Thyroid gland (tissue), 4 donors: ENCODE measurements at regions not wholly inside any gene's neighbourhood (a gene's known extent, or its start where the extent isn't known, plus 50 kb on each side); places are given as distances from the start of the nearest gene placed in this dataset.

ENCODE experiments used
- DNase-seq, 2 donors: peaks; one replicate each; pipeline ENCODE4 v3.0.0-alpha.2; 2019
- H3K27ac ChIP-seq, 3 donors: fragments of 200-600 bp; sonication (generic); 1 replicate in 2 of 3; 2 replicates in 1 of 3; pipeline ENCODE4 v1.5.1; 2016 to 2019; ENCODE audit warnings: mild to moderate bottlenecking in 1 of 3, moderate library complexity in 1 of 3
- H3K27me3 ChIP-seq: fragments of 200-600 bp; sonication (generic); one replicate; pipeline ENCODE4 v1.5.1; 2019
- H3K36me3 ChIP-seq, 2 donors: fragments of 200-600 bp; sonication (generic); one replicate each; pipeline ENCODE4 v1.5.1; 2016 to 2019
- H3K4me1 ChIP-seq, 2 donors: fragments of 200-600 bp; sonication (generic); one replicate each; pipeline ENCODE4 v1.5.1; 2017 to 2019
- H3K4me3 ChIP-seq, 3 donors: fragments of 200-600 bp; sonication (generic); replicated peaks in 1 of 3; 1 replicate in 2 of 3; 2 replicates in 1 of 3; pipeline ENCODE4 v1.5.1; 2016; ENCODE audit warnings: mild to moderate bottlenecking in 1 of 3
- H3K9me3 ChIP-seq: fragments of 200-600 bp; sonication (generic); one replicate; pipeline ENCODE4 v1.5.1; 2017
- CTCF ChIP-seq, 6 experiments: fragments of 200-600 bp in 3 of 6; fragments of 450-650 bp in 3 of 6; sonication (generic) in 3 of 6; IDR thresholded peaks; one replicate each; pipeline ENCODE4 v1.5.1; 2016 to 2019; ENCODE audit warnings: antibody characterized with exemption in 6 of 6, mild to moderate bottlenecking in 2 of 6, inconsistent platforms in 1 of 6, moderate library complexity in 1 of 6
- POLR2A ChIP-seq, 2 donors: fragments of 450-650 bp; IDR thresholded peaks; one replicate each; pipeline ENCODE4 v1.6.1; 2017; ENCODE audit warnings: antibody characterized with exemption in 2 of 2, mild to moderate bottlenecking in 2 of 2, moderate library complexity in 1 of 2
- WGBS, 2 donors: methylation state at CpG; one replicate each; pipeline ENCODE4 v1.1.5; 2017; 5-methylcytosine and 5-hydroxymethylcytosine counted together
- intact Hi-C: fragments of 100-400 bp; cut with DNase I; formaldehyde crosslinking; loops from one replicate; pipeline ENCODE4 v1.15.1; 2023

DNA sequence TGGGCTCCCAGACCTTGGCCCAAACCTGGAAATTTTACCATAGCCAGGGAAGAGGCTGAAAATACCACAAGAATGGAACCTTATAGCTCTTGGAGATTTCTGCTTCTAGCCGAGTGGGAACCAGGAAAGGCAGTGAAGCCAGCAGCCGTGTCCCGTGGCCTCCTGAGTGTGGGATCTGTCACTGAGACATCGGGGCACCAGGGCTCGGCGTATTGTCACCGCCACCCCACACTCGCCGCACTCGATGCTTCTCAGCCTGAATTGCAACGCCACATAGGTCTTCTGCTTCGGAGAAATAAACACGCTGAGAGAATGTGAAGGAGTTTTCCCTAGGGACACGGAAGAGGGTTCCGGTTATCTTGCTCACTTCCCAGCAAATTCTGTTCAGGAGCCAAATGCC, 61.5 kb downstream of the DLL1 start:
- intact Hi-C loops = no loop called here
- no peak for DNase-seq
- no peaks in the 10 kb centered on the region for H3K4me1 ChIP-seq
- no peak for TF ChIP-seq CTCF (IDR thresholded peaks at IDR 0.05)
- TF ChIP-seq POLR2A (IDR thresholded peaks at IDR 0.05) = no peak
- H3K9me3 ChIP-seq = no peaks in the 10 kb centered on the region
- H3K4me3 ChIP-seq = no peak overlapping the region
- H3K27ac ChIP-seq = no peak overlapping the region
- H3K36me3 ChIP-seq = no peaks in the 10 kb centered on the region
- 89 to 92% methylated on average over 15 of the region's 15 CpGs for WGBS, 2 donors
- no peaks in the 10 kb centered on the region for H3K27me3 ChIP-seq

DNA sequence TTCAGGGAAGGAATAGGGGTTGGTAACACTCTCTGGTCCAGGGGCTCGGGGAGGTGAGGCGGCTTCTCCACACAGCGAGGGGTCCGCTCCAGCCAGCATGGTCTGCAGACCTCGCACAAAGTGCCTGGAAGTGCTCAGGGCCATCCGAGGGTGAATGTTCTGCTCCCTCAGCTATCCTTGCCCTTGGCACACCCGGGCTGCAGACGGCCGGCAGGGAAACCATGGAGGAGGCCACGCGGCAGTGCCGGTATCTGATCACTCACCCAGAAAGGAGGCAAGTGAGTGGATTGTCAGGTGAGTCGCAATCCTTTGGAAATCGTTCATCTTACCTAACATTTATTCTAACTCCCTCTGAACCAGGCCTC, 62.0 kb downstream of the DLL1 start:
- WGBS, 2 donors = 76 to 87% methylated on average over 9 to 14 of the region's 14 CpGs
- Histone ChIP-seq H3K4me3 (no peak overlapping the region), H3K4me1 (no peaks in the 10 kb centered on the region), H3K9me3 (no peaks in the 10 kb centered on the region), H3K27ac (no peak overlapping the region), H3K27me3 (no peaks in the 10 kb centered on the region), H3K36me3 (no peaks in the 10 kb centered on the region)
- intact Hi-C loops = no loop called here
- no peak for DNase-seq
- TF ChIP-seq POLR2A (IDR thresholded peaks at IDR 0.05) (no peak), CTCF (IDR thresholded peaks at IDR 0.05) (no peak)

- H3K9me3 ChIP-seq = no peaks in the 10 kb centered on the region
- H3K4me1 ChIP-seq = no peaks in the 10 kb centered on the region
- 83 to 86% methylated on average over 24 of the region's 24 CpGs for WGBS, 2 donors
- H3K36me3 ChIP-seq = no peaks in the 10 kb centered on the region
- no peak for TF ChIP-seq CTCF (IDR thresholded peaks at IDR 0.05)
- TF ChIP-seq POLR2A (IDR thresholded peaks at IDR 0.05) = no peak
- no peak for DNase-seq
- H3K27me3 ChIP-seq = no peaks in the 10 kb centered on the region
- no peak overlapping the region for H3K27ac ChIP-seq
- intact Hi-C loops = no loop called here
- no peak overlapping the region for H3K4me3 ChIP-seq
Observed at GRCh38 chr6:170227996-170228945, 62.6 kb downstream of the DLL1 start.

DNA sequence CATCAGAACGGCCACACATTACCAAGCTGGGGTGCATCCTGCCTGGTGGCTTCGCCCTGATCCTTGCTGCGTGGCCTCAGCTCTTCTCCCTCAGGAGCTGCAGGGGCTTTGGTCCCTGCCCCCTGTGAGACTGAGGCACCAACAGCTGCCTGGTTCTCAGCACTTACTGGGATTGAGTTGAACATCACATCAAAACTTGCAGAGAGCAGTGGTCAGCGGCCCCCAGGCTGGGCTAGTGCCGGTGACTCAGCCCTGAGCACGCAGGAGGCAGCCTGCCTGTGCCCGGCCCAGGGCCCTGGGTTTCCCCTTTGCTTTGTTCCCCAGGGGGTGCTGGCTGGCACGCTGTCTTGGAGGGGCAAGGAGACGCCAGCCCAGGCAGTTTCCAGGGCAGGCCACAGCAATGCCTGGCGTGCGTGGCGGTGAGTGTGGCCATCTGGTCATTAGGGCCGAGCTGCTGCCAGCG, 63.3 kb downstream of the DLL1 start:
- intact Hi-C loops = no loop called here
- TF ChIP-seq POLR2A (IDR thresholded peaks at IDR 0.05) = no peak
- no peak for TF ChIP-seq CTCF (IDR thresholded peaks at IDR 0.05)
- Histone ChIP-seq H3K9me3 (no peaks in the 10 kb centered on the region), H3K36me3 (no peaks in the 10 kb centered on the region), H3K4me1 (no peaks in the 10 kb centered on the region), H3K4me3 (no peak overlapping the region), H3K27me3 (no peaks in the 10 kb centered on the region), H3K27ac (no peak overlapping the region)
- no peak for DNase-seq
- 89 to 97% methylated on average over 10 to 11 of the region's 14 CpGs for WGBS, 2 donors

DNA sequence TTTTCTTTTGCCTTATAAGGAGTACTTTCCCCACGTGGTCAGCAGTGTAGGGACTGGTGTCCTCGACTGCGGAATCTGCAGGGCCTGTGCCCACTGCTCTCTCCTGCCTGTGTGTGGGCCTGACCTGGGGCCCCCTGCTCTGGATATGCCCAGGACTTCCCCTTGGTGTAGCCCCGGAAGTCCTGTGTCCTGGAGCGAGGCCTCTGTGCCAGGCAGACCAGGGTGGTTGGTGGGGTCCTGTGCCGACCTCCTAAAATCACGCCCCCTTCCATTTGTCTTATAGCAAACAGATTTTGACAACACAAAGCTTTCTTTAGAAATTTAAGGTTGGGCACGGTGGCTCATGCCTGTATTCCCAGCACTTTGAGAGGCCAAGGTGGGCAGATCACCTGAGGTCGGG, 64.2 kb downstream of the DLL1 start:
- intact Hi-C loops = no loop called here
- Histone ChIP-seq H3K27ac (no peak overlapping the region), H3K4me3 (no peak overlapping the region), H3K4me1 (no peaks in the 10 kb centered on the region), H3K36me3 (no peaks in the 10 kb centered on the region), H3K27me3 (no peaks in the 10 kb centered on the region), H3K9me3 (no peaks in the 10 kb centered on the region)
- TF ChIP-seq POLR2A (IDR thresholded peaks at IDR 0.05) = no peak
- TF ChIP-seq CTCF (IDR thresholded peaks at IDR 0.05) = no peak
- no peak for DNase-seq
- WGBS, 2 donors = 90 to 91% methylated on average over 8 to 9 of the region's 9 CpGs
